Ectodermal cell (in vitro differentiated cells): ENCODE measurements at regions not wholly inside any gene's neighbourhood (a gene's known extent, or its start where the extent isn't known, plus 50 kb on each side); places are given as distances from the start of the nearest gene placed in this dataset.

ENCODE experiments used
- H3K27ac ChIP-seq: 2 replicates; pipeline ENCODE4 v1.7.0; 2013; ENCODE audit warnings: mild to moderate bottlenecking, low read depth, low read length; ENCODE audit not compliant: insufficient read depth, poor library complexity, severe bottlenecking
- H3K27me3 ChIP-seq: 2 replicates; pipeline ENCODE4 v1.7.0; 2013; ENCODE audit warnings: mild to moderate bottlenecking, low read length; ENCODE audit not compliant: insufficient read depth, control insufficient read depth, poor library complexity, severe bottlenecking
- H3K36me3 ChIP-seq: one replicate; pipeline ENCODE4 v1.7.0; 2013; ENCODE audit warnings: low read length; ENCODE audit not compliant: control insufficient read depth, insufficient read depth
- H3K4me1 ChIP-seq: one replicate; pipeline ENCODE4 v1.7.0; 2013; ENCODE audit warnings: low read length; ENCODE audit not compliant: control insufficient read depth, insufficient read depth
- H3K4me3 ChIP-seq: 2 replicates; pipeline ENCODE4 v1.7.0; 2013; ENCODE audit warnings: low read depth, low read length, control low read depth; ENCODE audit not compliant: insufficient read depth
- H3K9me3 ChIP-seq: 2 replicates; pipeline ENCODE4 v1.7.0; 2013; ENCODE audit warnings: mild to moderate bottlenecking, low read length, moderate library complexity; ENCODE audit not compliant: control insufficient read depth
- WGBS, 2 experiments: methylation state at CpG; one replicate each; pipeline ENCODE4 v1.1.7; 2013; ENCODE audit warnings: missing lambda C conversion rate in 2 of 2; 5-methylcytosine and 5-hydroxymethylcytosine counted together

DNA sequence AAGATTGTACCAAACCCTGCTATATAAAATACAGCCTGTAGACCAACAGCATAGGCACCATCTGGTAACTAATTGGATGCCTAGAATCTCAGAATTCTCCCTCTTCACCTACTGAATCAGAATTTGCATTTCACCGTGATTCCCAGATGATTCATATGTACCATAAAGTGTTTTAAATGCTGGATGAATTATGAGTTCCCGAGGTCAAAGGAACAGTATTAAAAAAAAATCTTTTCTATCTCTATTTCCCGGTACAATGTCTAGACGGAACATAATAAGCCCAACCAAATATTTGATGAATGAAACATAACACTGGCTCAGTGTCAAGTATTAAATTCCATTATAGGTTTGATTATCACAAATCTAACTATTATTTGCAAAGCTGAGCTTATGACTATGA is 280.0 kb downstream of the ANKRD50 start:
- no peak overlapping the region for H3K4me3 ChIP-seq
- no peak overlapping the region for H3K27ac ChIP-seq
- H3K9me3 ChIP-seq: no peaks in the 10 kb centered on the region
- no peaks in the 10 kb centered on the region for H3K36me3 ChIP-seq
- whole genome bisulfite sequencing, 2 experiments: 83 to 95% methylated on average over 3 to 4 of the region's 4 CpGs
- no peaks in the 10 kb centered on the region for H3K27me3 ChIP-seq
- no peaks in the 10 kb centered on the region for H3K4me1 ChIP-seq

DNA sequence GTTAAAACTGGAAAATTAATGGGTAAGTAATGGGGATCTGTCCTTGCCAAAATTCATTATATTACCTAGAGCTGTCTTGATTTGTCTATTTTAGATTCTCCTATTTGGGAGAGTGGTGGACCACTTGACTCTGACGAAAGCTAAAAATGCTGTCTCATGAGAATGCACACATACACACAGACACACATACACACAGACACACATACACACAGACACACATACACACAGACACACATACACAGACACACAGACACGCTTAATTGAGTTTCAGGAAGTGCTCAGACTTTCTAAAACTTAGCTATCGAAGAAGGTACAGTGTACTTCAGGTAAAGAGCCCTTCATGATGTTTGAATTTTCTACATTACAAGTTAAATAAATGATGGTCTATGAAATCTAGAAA is 279.5 kb downstream of the ANKRD50 start:
- Histone ChIP-seq H3K9me3 (no peaks in the 10 kb centered on the region), H3K27me3 (no peaks in the 10 kb centered on the region), H3K4me1 (no peaks in the 10 kb centered on the region), H3K36me3 (no peaks in the 10 kb centered on the region), H3K27ac (no peak overlapping the region), H3K4me3 (no peak overlapping the region)
- 81 to 95% methylated on average over 2 to 3 of the region's 3 CpGs for WGBS, 2 experiments

DNA sequence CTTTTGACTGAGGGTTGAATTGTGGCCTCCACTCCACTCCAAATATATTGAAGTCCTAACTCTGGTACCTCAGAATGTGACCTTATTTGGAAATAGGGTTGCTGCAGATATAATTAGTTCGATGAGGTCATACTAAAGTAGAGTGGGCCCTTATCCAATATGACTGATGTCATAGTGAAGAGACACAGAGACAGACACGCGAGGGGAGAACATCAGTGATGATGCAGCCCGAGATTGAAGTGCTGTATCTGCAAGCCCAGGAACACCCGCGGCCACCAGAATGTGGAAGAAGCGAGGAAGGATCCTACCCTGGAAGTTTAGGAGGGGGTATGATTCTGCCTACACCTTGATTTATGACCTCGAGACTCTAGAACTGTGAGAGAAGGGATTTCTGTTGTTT is 279.0 kb downstream of the ANKRD50 start:
- no peak overlapping the region for H3K27ac ChIP-seq
- no peaks in the 10 kb centered on the region for H3K4me1 ChIP-seq
- no peak overlapping the region for H3K4me3 ChIP-seq
- no peaks in the 10 kb centered on the region for H3K9me3 ChIP-seq
- no peaks in the 10 kb centered on the region for H3K27me3 ChIP-seq
- 96% methylated on average over 8 of the region's 8 CpGs for WGBS, 2 experiments
- no peaks in the 10 kb centered on the region for H3K36me3 ChIP-seq

DNA sequence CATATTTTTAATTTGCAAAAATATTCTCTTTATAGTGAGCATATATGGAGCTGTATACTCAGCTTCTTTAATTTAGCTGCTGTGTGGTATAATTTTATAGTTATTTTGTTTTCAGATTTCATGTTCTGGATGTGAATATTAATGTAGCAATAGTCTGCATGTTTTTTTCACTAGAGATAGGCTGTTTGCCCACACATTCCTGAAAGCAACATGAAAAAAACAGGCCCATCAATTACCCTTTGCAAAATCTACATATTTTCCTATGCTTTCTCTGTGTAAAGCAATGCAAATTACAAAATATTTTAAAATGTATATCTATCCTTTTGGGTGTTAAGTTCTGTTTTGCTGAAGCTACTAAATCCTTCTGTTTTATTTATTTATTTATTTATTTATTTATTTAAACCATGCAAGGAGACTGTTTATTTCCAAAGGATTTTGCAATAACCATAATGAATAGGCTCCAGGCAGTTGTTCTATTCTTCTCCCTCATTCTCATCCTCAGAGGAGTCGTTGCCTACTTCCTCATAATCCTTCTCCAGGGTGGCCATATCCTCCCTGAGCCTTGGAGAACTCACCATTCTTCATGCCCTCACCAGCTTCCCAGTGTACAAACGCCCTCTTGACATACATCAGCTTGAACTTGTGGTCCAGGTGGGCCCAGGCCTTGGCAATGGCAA is 277.1 kb downstream of the ANKRD50 start:
- Histone ChIP-seq H3K9me3 (no peaks in the 10 kb centered on the region), H3K4me3 (no peak overlapping the region), H3K4me1 (no peaks in the 10 kb centered on the region), H3K36me3 (no peaks in the 10 kb centered on the region), H3K27me3 (no peaks in the 10 kb centered on the region), H3K27ac (no peak overlapping the region)
- 85 to 87% methylated on average over 2 of the region's 2 CpGs for WGBS, 2 experiments

DNA sequence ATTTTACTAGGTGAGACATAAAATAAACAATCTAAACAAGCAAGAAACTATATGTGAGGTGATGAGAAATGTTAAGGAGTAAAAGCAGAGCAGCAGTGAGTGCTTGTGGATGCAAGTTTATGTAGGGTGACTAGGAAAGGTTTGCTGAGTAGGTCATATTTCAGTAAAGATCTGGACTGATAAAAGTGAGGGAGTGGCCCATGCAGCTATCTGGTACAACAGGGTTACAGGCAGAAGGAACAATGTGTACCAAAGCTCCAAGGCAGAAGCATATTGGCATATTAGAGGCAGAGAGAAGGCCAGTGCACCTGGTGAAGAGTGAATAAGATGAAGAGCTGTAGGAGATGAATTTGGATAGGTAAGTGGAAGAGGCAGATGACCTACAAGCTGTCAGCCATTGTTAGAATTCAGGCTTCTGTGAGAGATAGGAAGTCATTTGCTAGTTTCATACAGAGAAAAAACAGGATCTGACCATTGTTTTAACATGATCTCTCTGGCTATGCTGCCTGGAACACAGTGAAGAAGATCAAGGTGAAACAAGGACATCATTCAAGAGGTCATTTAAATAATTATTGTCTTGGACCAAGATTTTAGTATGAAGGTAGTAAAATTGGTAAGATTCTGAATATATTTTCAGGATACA is 274.6 kb downstream of the ANKRD50 start:
- Histone ChIP-seq H3K4me3 (no peak overlapping the region), H3K27ac (no peak overlapping the region), H3K9me3 (no peaks in the 10 kb centered on the region), H3K4me1 (no peaks in the 10 kb centered on the region), H3K36me3 (no peaks in the 10 kb centered on the region), H3K27me3 (no peaks in the 10 kb centered on the region)

DNA sequence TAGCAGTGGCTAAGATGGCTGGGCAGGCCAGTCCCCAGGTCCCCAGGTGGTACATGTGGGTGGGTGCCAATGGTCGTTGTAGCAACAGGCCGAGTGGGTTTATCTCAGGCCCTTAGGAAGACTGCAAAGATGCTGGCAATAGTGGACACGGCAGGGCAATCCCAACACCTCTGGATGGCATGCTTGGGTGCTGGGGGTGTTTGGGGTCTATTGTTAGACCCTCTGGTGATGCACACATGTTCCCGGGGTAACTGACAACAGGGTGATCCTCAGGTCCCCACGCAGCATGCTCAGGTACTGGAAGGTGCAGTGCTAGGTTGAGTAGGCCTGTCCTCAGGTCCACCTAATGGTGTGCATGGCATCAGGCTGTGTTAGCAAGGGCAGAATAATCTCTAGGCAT is 267.5 kb downstream of the ANKRD50 start:
- Histone ChIP-seq H3K27me3 (no peaks in the 10 kb centered on the region), H3K9me3 (no peaks in the 10 kb centered on the region), H3K36me3 (no peaks in the 10 kb centered on the region), H3K4me1 (no peaks in the 10 kb centered on the region), H3K4me3 (no peak overlapping the region), H3K27ac (no peak overlapping the region)
- WGBS, 2 experiments: 93 to 95% methylated on average over 5 of the region's 5 CpGs

DNA sequence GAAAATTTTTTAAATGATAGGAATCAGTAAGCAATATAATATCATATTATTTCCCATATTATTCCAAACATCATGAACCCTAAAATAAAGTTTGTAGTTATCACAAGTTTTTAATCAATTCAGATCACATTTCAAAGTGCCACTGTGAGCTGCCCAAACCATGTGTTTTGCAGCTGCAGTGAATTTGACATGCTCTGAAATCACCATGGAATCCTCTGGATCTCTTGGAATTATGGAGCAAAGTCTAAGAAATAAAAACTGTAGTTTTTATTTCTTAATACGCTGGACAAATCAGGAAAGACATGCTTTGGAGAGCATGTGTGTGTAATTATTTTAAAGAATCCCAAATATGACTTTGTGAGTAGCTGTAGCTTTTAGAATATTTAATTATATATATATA is 262.7 kb downstream of the ANKRD50 start:
- Histone ChIP-seq H3K27me3 (no peaks in the 10 kb centered on the region), H3K9me3 (no peaks in the 10 kb centered on the region), H3K36me3 (no peaks in the 10 kb centered on the region), H3K27ac (no peak overlapping the region), H3K4me1 (no peaks in the 10 kb centered on the region), H3K4me3 (no peak overlapping the region)
- 100% methylated on average over 1 of the region's 1 CpG for WGBS, 2 experiments

DNA sequence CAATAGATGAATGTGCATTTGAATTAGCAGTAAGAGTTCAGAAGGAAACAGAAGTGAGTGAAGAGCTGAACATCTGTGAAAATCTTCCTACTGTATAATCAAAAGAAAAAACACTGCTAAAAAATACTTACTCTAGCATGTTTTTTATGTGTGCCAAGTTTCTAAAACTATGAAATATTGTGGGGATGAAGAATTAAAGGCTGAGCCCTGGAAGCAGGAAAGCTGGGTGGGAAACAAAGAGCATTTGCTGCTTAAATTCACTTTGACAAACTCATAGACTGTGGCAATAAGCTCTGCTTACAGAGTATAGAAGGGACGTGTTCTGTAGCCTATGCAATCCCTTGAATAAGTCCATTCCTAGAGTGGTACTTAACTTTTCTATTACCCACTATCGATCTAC is 261.7 kb downstream of the ANKRD50 start:
- Histone ChIP-seq H3K36me3 (no peaks in the 10 kb centered on the region), H3K27ac (no peak overlapping the region)

DNA sequence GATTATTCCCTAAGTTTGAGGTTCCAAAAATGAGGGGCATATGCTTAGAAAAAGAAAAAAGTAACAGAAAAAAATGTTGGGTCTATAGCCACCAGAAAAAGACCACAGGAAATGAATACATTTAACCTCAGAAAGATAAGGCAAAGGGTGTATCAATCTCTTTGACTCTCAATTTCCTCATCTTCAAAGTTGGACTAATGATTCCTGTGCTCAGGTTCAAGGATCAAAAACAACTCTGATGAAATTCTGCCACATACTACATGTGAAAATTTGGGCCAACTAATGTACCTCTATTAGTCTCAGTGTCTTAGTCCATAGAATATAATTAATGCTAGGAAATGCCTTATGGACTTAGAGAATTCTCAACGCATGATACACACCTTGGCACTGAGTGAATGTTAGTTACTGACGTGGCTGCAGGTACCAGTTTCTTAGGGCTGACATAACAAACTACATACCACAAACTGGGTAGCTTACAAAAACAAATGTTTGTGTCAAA is 257.7 kb downstream of the ANKRD50 start:
- WGBS, 2 experiments: 94 to 95% methylated on average over 2 of the region's 2 CpGs
- Histone ChIP-seq H3K9me3 (no peaks in the 10 kb centered on the region), H3K36me3 (no peaks in the 10 kb centered on the region), H3K27ac (no peak overlapping the region), H3K4me1 (peaks cover 10% of the 10 kb centered on the region), H3K27me3 (no peaks in the 10 kb centered on the region), H3K4me3 (no peak overlapping the region)

More for the DNA sequence above, 261.7 kb downstream of the ANKRD50 start:
- Histone ChIP-seq H3K27me3 (no peaks in the 10 kb centered on the region), H3K9me3 (no peaks in the 10 kb centered on the region), H3K4me3 (no peak overlapping the region), H3K4me1 (no peaks in the 10 kb centered on the region)
- WGBS, 2 experiments: 77 to 81% methylated on average over 2 of the region's 2 CpGs

DNA sequence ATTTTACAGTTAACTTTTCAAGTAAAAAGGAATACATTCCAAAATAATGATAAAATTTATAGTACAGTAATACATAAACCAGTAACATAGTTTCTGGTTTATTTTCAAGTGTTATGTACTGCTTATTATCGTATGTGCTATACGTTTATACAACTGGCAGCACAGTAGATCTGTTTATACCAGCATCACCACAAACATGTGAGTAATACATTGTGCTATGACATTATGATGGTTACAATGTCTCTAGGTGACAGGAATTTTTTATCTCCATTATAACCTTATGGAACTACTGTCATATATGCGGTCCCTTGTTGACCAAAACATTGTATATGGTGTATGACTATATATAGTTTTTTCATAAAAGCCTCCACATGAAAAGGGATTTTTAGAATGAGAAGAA is 256.9 kb downstream of the ANKRD50 start:
- Histone ChIP-seq H3K4me3 (no peak overlapping the region), H3K4me1 (peaks cover 10% of the 10 kb centered on the region), H3K27me3 (no peaks in the 10 kb centered on the region), H3K27ac (no peak overlapping the region), H3K36me3 (no peaks in the 10 kb centered on the region), H3K9me3 (no peaks in the 10 kb centered on the region)
- 100% methylated on average over 2 of the region's 3 CpGs; no CpG with 5 or more reads in 1 of the 2 experiments for WGBS, 2 experiments
